Activated CD8-positive, alpha-beta T cell treated with anti-CD3 and anti-CD28 coated beads, Interleukin-2, amount 10 ng/mL, durations not matched to agents 7 days and 5 days (primary cell): ENCODE measurements at regions not wholly inside any gene's neighbourhood (a gene's known extent, or its start where the extent isn't known, plus 50 kb on each side); places are given as distances from the start of the nearest gene placed in this dataset.

ENCODE experiments used
- ATAC-seq: fragments of 150-1000 bp; cut with Tn5 transposase; one replicate; pipeline ENCODE4 v1.10.0; 2021; ENCODE audit warnings: moderate library complexity
- CTCF ChIA-PET: fragments of 350-600 bp; sonication (Branson Sonifier 250); formaldehyde crosslinking; loops from one replicate; lab custom pipeline; 2021; ENCODE audit warnings: antibody characterized with exemption; lab: Charles Lee
- POLR2A ChIA-PET: fragments of 350-600 bp; sonication (Branson Sonifier 250); formaldehyde crosslinking; loops from one replicate; lab custom pipeline; 2021; ENCODE audit warnings: antibody characterized with exemption; lab: Charles Lee
- DNase-seq: peaks from one replicate; pipeline ENCODE4 v3.0.0-alpha.2; 2020
- H3K27ac Mint-ChIP-seq: one replicate; pipeline ENCODE4 v1.8.0; 2021; ENCODE audit warnings: mild to moderate bottlenecking, mixed read lengths
- H3K27me3 Mint-ChIP-seq: one replicate; pipeline ENCODE4 v1.8.0; 2021; ENCODE audit warnings: low read depth, mixed read lengths
- H3K36me3 Mint-ChIP-seq: one replicate; pipeline ENCODE4 v1.8.0; 2021; ENCODE audit warnings: low read depth, mixed read lengths
- H3K4me1 Mint-ChIP-seq: one replicate; pipeline ENCODE4 v1.8.0; 2021; ENCODE audit warnings: low read depth, mixed read lengths
- H3K4me3 Mint-ChIP-seq: one replicate; pipeline ENCODE4 v1.8.0; 2021; ENCODE audit warnings: mild to moderate bottlenecking, mixed read lengths
- H3K9me3 Mint-ChIP-seq: one replicate; pipeline ENCODE4 v1.8.0; 2022; ENCODE audit warnings: mixed read lengths; ENCODE audit not compliant: insufficient read depth

DNA sequence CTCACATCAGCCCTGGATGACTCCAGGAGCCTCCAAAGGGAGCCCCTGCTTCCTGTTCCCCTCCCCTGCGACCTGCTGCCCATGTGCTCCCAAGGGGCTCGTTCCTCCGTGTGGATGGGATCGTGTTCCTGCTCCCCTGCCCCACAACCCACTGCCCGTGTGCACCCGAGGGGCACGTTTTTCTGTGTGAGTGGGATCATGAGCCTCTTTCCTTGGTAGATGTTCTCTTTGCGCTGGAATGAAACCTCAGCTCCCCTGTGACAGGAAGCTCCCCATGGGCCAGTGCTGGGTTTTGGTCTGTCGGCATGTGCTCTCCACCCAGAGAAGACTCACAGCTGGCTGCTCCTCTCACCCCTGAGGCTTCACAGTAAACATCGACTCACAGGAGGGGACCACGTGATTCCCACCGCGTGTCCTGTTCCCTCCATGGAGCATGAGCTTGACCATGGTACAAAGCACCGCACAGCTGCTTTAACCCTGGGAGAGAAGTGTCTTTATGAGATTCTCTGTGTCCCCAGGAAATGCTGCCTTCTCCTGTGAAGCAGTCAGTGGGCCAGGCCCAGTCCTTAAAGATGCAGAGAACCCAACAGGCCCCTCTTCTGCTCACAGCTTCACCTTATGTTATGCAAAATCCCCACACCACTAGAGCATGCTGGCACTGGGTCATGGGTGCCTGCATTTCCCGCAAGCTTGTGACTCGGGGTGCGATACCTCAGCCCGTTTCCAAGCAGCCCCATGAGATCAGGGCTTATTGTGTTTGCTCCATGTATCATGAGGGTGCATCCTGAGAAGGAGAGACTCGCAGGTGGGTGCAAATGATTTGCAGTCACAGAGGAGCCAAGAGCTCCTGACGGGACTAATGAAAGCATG, 215.1 kb downstream of the ERMARD start:
- ATAC-seq, result no peak
- peaks cover 2% of the 10 kb centered on the region for H3K4me1 Mint-ChIP-seq
- H3K4me3 Mint-ChIP-seq, result no peak overlapping the region
- POLR2A ChIA-PET, result no interaction called here
- H3K27me3 Mint-ChIP-seq, result peaks cover 10% of the 10 kb centered on the region
- H3K36me3 Mint-ChIP-seq, result no peaks in the 10 kb centered on the region
- H3K27ac Mint-ChIP-seq, result no peak overlapping the region
- peak; percentile 13 for DNase-seq
- no peaks in the 10 kb centered on the region for H3K9me3 Mint-ChIP-seq
- CTCF ChIA-PET, result no interaction called here

DNA sequence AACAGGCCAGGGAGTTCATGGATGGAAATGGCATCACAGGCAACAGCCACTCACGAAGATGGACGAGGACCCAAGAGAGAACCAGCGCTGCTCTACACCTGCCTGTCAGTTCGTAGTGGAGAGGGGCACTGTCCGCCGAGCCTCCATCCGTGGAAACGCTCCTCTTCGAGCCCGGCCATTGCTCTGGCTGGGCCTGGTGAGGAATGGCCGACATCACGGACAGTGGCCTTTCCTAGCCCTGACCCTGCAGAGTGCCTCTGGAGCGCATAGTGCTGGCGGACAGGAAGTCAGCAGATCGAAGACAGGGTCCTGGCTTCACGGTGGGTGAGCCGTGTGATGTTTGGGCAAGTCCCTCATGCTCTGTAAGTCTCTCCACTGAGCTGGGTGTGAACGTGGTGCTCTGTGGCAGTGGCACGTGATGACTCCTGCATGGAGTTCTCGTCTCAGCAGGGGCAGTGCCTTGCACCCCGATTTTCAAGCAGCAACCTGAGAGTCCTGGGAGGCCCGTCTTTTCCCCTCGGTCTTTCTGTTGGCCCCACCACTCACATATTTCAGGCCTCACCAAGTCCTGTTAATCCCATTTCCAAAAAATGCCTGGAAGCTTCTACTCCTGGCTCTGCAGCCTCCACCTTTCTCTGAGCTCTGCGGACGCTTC, 214.4 kb downstream of the ERMARD start:
- H3K4me3 Mint-ChIP-seq, result no peak overlapping the region
- DNase-seq, result peak; percentile 20
- ChIA-PET CTCF (interaction anchor here (1.7 kb wide), 1 partner anchor 15 kb away, joined by 6 read pairs; no protein-coding TSS in a partner anchor), POLR2A (no interaction called here)
- H3K27ac Mint-ChIP-seq, result no peak overlapping the region
- peaks cover 5% of the 10 kb centered on the region for H3K4me1 Mint-ChIP-seq
- H3K9me3 Mint-ChIP-seq, result no peaks in the 10 kb centered on the region
- H3K36me3 Mint-ChIP-seq, result no peaks in the 10 kb centered on the region
- ATAC-seq, result no peak
- H3K27me3 Mint-ChIP-seq, result peaks cover 13% of the 10 kb centered on the region

DNA sequence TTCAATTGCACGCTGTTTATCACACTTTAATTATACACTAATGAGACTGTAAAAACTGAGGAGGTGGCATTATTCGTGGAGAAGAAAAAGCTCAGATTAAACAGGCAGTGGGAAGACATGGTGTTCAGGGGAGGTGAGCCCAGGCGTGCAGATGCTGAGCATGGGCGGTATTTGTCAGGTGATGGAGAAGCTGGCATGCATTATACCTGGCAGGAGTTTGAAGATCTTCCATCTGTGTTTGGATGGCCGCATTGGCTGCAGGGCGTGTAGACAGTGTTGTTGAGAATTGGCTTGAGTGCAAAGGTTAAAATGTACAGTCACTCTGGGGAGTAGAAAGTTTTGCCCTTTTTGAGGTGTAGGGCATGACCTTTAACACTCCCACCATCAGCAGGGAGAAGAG, 213.8 kb downstream of the ERMARD start:
- no peaks in the 10 kb centered on the region for H3K9me3 Mint-ChIP-seq
- ATAC-seq (no peak), DNase-seq (peak; percentile 12)
- peaks cover 5% of the 10 kb centered on the region for H3K4me1 Mint-ChIP-seq
- no peaks in the 10 kb centered on the region for H3K36me3 Mint-ChIP-seq
- ChIA-PET POLR2A (no interaction called here), CTCF (interaction anchor here (1.7 kb wide), 1 partner anchor 14 kb away, joined by 6 read pairs; no protein-coding TSS in a partner anchor)
- no peak overlapping the region for H3K4me3 Mint-ChIP-seq
- H3K27ac Mint-ChIP-seq, result no peak overlapping the region
- H3K27me3 Mint-ChIP-seq, result peaks cover 13% of the 10 kb centered on the region

DNA sequence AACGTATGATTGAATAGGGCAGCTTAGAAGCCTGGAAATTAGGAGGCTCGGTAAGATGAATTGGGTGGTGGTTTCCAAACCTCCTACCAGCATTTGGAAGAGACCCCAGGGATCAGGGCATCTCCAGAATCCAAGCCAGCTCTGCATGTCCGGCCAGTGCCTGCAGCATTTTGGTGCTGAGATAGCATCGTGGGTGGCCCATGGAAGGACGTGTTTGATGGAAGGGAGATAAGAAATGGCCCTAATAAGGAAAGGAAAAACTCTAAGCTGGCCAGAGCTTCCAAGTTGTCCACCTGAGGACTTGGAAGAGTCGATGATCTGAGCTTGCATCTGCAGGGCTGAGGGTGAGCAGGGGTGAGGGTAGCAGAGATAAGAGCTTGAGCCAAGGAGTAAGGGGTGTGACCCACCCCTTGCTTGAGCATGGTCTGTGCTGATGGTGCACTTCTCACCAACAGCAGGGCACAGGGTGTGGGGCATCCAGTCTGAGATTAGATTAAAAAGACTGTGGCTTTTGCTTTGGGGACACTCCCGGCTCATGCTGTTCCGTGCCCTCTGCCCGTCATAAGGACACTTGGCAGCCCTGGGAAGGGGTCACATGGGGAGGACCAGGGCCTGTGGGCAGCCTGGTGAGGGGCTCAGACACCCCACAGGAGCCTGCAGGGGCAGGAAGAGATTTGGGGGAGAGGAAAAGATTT, 213.2 kb downstream of the ERMARD start:
- POLR2A ChIA-PET, result no interaction called here
- H3K36me3 Mint-ChIP-seq, result no peaks in the 10 kb centered on the region
- H3K27me3 Mint-ChIP-seq, result peaks cover 13% of the 10 kb centered on the region
- no peak overlapping the region for H3K27ac Mint-ChIP-seq
- no peaks in the 10 kb centered on the region for H3K9me3 Mint-ChIP-seq
- peak; percentile 3 for DNase-seq
- H3K4me3 Mint-ChIP-seq, result no peak overlapping the region
- peaks cover 6% of the 10 kb centered on the region for H3K4me1 Mint-ChIP-seq
- ATAC-seq, result no peak
- CTCF ChIA-PET, result interaction anchor here (1.7 kb wide), 1 partner anchor 14 kb away, joined by 6 read pairs; no protein-coding TSS in a partner anchor

DNA sequence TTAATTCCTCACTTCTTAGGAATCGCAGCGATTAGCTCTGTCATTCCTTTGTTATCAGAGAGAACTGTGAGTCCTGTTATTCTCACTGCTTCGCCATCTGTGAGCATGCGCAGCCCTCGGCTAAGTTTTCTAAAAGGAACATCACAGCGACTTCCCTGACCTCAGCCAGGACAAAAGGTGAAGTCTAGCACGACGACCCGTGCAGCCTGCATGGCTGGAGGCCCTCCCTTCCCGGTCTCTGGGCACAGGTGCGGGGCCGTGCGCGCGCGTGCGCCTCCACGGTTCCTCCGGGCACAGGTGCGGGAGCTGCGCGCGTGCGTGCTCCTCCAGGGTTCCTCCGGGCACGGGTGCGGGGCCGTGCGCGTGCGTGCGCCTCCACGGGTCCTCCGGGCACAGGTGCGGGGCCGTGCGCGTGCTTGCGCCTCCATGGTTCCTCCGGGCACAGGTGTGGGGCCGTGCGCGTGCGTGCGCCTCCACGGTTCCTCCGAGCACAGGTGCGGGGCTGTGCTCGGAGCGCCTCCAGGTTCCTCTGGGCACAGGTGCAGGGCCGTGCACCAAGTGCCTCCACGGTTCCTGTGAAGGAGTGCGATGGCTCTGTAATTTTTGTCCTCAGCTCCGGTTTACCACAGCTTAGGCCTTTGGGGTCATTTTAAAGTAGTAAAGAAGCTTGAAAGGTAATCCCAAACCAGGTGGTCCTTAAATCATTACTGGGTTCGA, 212.3 kb downstream of the ERMARD start:
- CTCF ChIA-PET, result interaction anchor here (1.4 to 1.7 kb wide), 2 partner anchors 13 to 174 kb away, joined by 4 to 6 read pairs; no protein-coding TSS in a partner anchor
- POLR2A ChIA-PET, result no interaction called here
- no peak for DNase-seq
- Mint-ChIP-seq H3K9me3 (no peaks in the 10 kb centered on the region), H3K4me1 (peaks cover 15% of the 10 kb centered on the region), H3K27me3 (peaks cover 13% of the 10 kb centered on the region), H3K4me3 (no peak overlapping the region), H3K36me3 (no peaks in the 10 kb centered on the region), H3K27ac (no peak overlapping the region)
- ATAC-seq, result no peak

GRCh38 chr6:169962604-169963469, 211.4 kb downstream of the ERMARD start:
- H3K27me3 Mint-ChIP-seq, result peaks cover 10% of the 10 kb centered on the region
- ATAC-seq, result no peak
- no peak for DNase-seq
- no peaks in the 10 kb centered on the region for H3K9me3 Mint-ChIP-seq
- CTCF ChIA-PET, result interaction anchor here (1.3 to 1.4 kb wide), 2 partner anchors 173 to 555 kb away, joined by 3 to 4 read pairs; no protein-coding TSS in a partner anchor
- POLR2A ChIA-PET, result no interaction called here
- H3K4me1 Mint-ChIP-seq, result peaks cover 23% of the 10 kb centered on the region
- H3K36me3 Mint-ChIP-seq, result no peaks in the 10 kb centered on the region
- H3K27ac Mint-ChIP-seq, result no peak overlapping the region
- H3K4me3 Mint-ChIP-seq, result peak overlapping the region; percentile 8

GRCh38 chr6:169961772-169962561, 210.5 kb downstream of the ERMARD start:
- POLR2A ChIA-PET, result no interaction called here
- Mint-ChIP-seq H3K27me3 (peaks cover 10% of the 10 kb centered on the region), H3K4me1 (peaks cover 23% of the 10 kb centered on the region), H3K36me3 (no peaks in the 10 kb centered on the region), H3K9me3 (no peaks in the 10 kb centered on the region), H3K27ac (no peak overlapping the region), H3K4me3 (peak overlapping the region; percentile 42)
- DNase-seq (peak; percentile 31), ATAC-seq (peak; percentile 46)
- CTCF ChIA-PET, result interaction anchor here (1.3 to 1.4 kb wide), 2 partner anchors 172 to 555 kb away, joined by 3 to 4 read pairs; no protein-coding TSS in a partner anchor

DNA sequence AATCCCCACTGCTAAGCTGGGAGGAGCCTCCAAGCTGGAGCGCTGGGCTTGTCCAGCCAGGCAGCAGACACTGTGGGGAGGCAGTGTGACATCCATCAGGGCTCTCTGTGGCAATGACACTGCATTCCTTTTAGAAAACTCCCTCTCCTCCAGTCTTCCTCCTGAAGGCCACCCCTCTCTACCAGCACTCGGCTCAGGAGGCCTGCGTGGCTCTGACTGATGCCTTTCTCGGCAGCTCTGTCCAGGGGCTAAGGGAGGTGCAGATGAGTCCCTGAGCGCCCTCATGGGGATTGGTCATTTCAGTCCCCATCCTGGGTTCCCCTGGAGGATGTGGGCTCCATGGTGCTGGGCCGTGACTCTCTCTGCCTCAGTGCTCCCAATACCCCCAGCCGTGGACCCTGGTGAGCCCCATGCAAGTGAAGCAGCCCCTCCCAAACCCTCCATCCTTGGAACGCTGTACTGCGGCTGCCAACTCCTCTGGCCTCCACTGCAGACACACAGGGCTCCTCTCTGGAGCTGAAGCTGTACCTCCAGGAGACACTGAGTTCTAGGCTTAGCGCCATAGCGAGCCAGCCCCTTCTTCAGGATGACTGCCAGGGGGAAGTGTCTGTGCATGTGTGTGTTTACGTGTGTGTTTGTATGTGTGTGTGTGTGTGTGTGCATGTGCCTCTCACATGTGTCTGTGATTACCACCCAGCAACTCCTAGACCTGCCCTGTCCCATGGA, 209.6 kb downstream of the ERMARD start:
- no peaks in the 10 kb centered on the region for H3K36me3 Mint-ChIP-seq
- ChIA-PET CTCF (no interaction called here), POLR2A (no interaction called here)
- ATAC-seq (no peak), DNase-seq (no peak)
- H3K27ac Mint-ChIP-seq, result no peak overlapping the region
- H3K4me1 Mint-ChIP-seq, result peaks cover 23% of the 10 kb centered on the region
- H3K27me3 Mint-ChIP-seq, result peaks cover 10% of the 10 kb centered on the region
- peak overlapping the region; percentile 45 for H3K4me3 Mint-ChIP-seq
- no peaks in the 10 kb centered on the region for H3K9me3 Mint-ChIP-seq

DNA sequence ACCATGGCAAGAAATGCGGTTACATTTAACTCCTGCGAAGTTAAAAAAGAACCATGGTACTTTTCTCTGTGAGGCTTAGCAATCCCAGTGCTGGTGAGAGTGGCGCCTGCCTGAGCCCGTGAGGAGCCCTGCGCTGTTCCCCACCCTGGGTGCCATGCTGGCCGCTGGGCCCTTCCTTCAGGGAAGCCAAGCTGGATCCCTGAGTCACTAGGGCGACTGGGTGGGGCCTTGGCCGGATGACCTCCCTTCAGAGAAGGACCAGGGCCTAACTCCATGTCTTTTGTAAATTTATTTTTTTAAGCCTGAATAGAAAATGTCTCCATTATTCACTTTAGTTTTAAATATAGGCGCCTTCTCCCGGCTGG, 209.1 kb downstream of the ERMARD start:
- POLR2A ChIA-PET, result no interaction called here
- Mint-ChIP-seq H3K27me3 (peaks cover 10% of the 10 kb centered on the region), H3K4me3 (no peak overlapping the region), H3K9me3 (no peaks in the 10 kb centered on the region), H3K4me1 (peaks cover 23% of the 10 kb centered on the region), H3K36me3 (no peaks in the 10 kb centered on the region), H3K27ac (no peak overlapping the region)
- ATAC-seq (no peak), DNase-seq (no peak)
- CTCF ChIA-PET, result no interaction called here
